B cell (primary cell): ENCODE measurements at regions not wholly inside any gene's neighbourhood (a gene's known extent, or its start where the extent isn't known, plus 50 kb on each side); places are given as distances from the start of the nearest gene placed in this dataset.

Experiments
- ATAC-seq: fragments of 200-7000 bp; cut with Tn5 transposase; one replicate; pipeline ENCODE4 v1.10.0; 2021; ENCODE audit warnings: low read depth, mild to moderate bottlenecking, moderate number of reproducible peaks, moderate library complexity
- CTCF ChIA-PET: fragments of 350-600 bp; sonication (Branson Sonifier 250); formaldehyde crosslinking; loops from one replicate; lab custom pipeline; 2021; ENCODE audit warnings: antibody characterized with exemption, inconsistent platforms; lab: Charles Lee
- POLR2A ChIA-PET: fragments of 350-600 bp; sonication (Branson Sonifier 250); formaldehyde crosslinking; loops from one replicate; lab custom pipeline; 2021; ENCODE audit warnings: antibody characterized with exemption; lab: Charles Lee
- DNase-seq: peaks from one replicate; pipeline ENCODE4 v3.0.0; 2013
- H2AFZ ChIP-seq: 2 replicates; pipeline ENCODE4 v1.6.1; 2012; ENCODE audit warnings: mild to moderate bottlenecking, low read depth, low read length; ENCODE audit not compliant: insufficient read depth, poor library complexity, severe bottlenecking
- H3K27ac ChIP-seq, 2 donors: 1 replicate in 1 of 2; 2 replicates in 1 of 2; pipeline ENCODE4 v1.5.1; 2012 to 2013; ENCODE audit warnings: low read length in 2 of 2, mild to moderate bottlenecking in 2 of 2, moderate library complexity in 1 of 2
- H3K27me3 ChIP-seq, 4 experiments: fragments of 200-600 bp in 1 of 4; sonication (generic) in 1 of 4; replicated peaks in 1 of 4; 1 replicate in 2 of 4; 2 replicates in 2 of 4; pipeline versions ENCODE4 v1.6.1 to v1.7.0; 2013 to 2016; ENCODE audit warnings: low read length in 3 of 4, mild to moderate bottlenecking in 2 of 4, mixed read lengths in 1 of 4, moderate library complexity in 1 of 4; ENCODE audit not compliant: insufficient read depth in 4 of 4, control insufficient read depth in 3 of 4; ENCODE audit errors: control extremely low read depth in 1 of 4
- H3K36me3 ChIP-seq, 2 experiments: replicated peaks in 1 of 2; 1 replicate in 1 of 2; 2 replicates in 1 of 2; pipeline versions ENCODE4 v1.6.1 to v1.7.1; 2013; ENCODE audit warnings: low read length in 1 of 2; ENCODE audit not compliant: insufficient read depth in 2 of 2, control insufficient read depth in 1 of 2; ENCODE audit errors: control extremely low read depth in 1 of 2, extremely low read depth in 1 of 2
- H3K4me1 ChIP-seq, 2 donors: fragments of 200-600 bp in 1 of 2; sonication (generic) in 1 of 2; 1 replicate in 1 of 2; 2 replicates in 1 of 2; pipeline versions ENCODE4 v1.5.1 to v1.6.1; 2013 to 2017; ENCODE audit warnings: low read length in 2 of 2; ENCODE audit not compliant: control insufficient read depth in 2 of 2, insufficient read depth in 2 of 2
- H3K4me2 ChIP-seq: replicated peaks from 2 replicates; pipeline ENCODE3; 2012; ENCODE audit warnings: mild to moderate bottlenecking, low read depth, low read length; ENCODE audit not compliant: poor library complexity, severe bottlenecking
- H3K4me3 ChIP-seq, 5 experiments: fragments of 200-600 bp in 1 of 5; sonication (generic) in 1 of 5; 1 replicate in 3 of 5; 2 replicates in 2 of 5; pipeline versions ENCODE4 v1.5.1 to v1.7.0; 2011 to 2016; ENCODE audit warnings: low read length in 4 of 5, mild to moderate bottlenecking in 4 of 5, low read depth in 2 of 5, control low read depth in 1 of 5, moderate library complexity in 1 of 5; ENCODE audit not compliant: insufficient read depth in 1 of 5; ENCODE audit errors: control extremely low read depth in 1 of 5, extremely low read depth in 1 of 5
- H3K79me2 ChIP-seq: fragments of 200-600 bp; sonication (generic); one replicate; pipeline ENCODE4 v1.6.0; 2016; ENCODE audit warnings: low read length; ENCODE audit not compliant: control insufficient read depth, insufficient read depth
- H3K9ac ChIP-seq: fragments of 200-600 bp; sonication (generic); 2 replicates; pipeline ENCODE4 v1.6.1; 2017; ENCODE audit warnings: mild to moderate bottlenecking, low read length, moderate library complexity
- H3K9me3 ChIP-seq, 3 donors: one replicate each; pipeline versions ENCODE4 v1.6.1 to v1.7.1; 2013; ENCODE audit warnings: low read length in 2 of 3; ENCODE audit not compliant: control insufficient read depth in 2 of 3, insufficient read depth in 1 of 3; ENCODE audit errors: control extremely low read depth in 1 of 3
- H4K20me1 ChIP-seq: 2 replicates; pipeline ENCODE4 v1.6.0; 2012; ENCODE audit warnings: mild to moderate bottlenecking, low read length; ENCODE audit not compliant: insufficient read depth, control insufficient read depth, poor library complexity, severe bottlenecking
- H3K27ac Mint-ChIP-seq: one replicate; pipeline ENCODE4 v1.8.0; 2021; ENCODE audit warnings: mixed read lengths
- H3K27me3 Mint-ChIP-seq: one replicate; pipeline ENCODE4 v1.8.0; 2021; ENCODE audit warnings: mixed read lengths
- H3K4me1 Mint-ChIP-seq: one replicate; pipeline ENCODE4 v1.8.0; 2021; ENCODE audit warnings: mixed read lengths
- H3K4me3 Mint-ChIP-seq: one replicate; pipeline ENCODE4 v1.8.0; 2021; ENCODE audit warnings: mixed read lengths
- H3K9me3 Mint-ChIP-seq: one replicate; pipeline ENCODE4 v1.8.0; 2022; ENCODE audit warnings: mixed read lengths; ENCODE audit not compliant: insufficient read depth
- CTCF ChIP-seq: fragments of 200-600 bp; IDR thresholded peaks from one replicate; pipeline ENCODE4 v1.8.0; 2022; ENCODE audit warnings: antibody characterized with exemption, mild to moderate bottlenecking
- EZH2 ChIP-seq: IDR thresholded peaks from 2 replicates; pipeline ENCODE4 v1.6.1; 2012; ENCODE audit warnings: borderline replicate concordance, low read depth, mild to moderate bottlenecking, moderate library complexity, low read length; ENCODE audit not compliant: insufficient read depth, poor library complexity, severe bottlenecking
- intact Hi-C: fragments of 100-400 bp; cut with micrococcal nuclease; formaldehyde crosslinking; loops from one replicate; pipeline ENCODE4 v1.10.0; 2022

GRCh38 chr1:79887059-79887458, 880.5 kb upstream of the ADGRL4 start:
- H3K27ac Mint-ChIP-seq: no peak overlapping the region
- H4K20me1 ChIP-seq: no peaks in the 10 kb centered on the region

GRCh38 chr1:79885101-79885500, 878.6 kb upstream of the ADGRL4 start:
- H3K4me3 Mint-ChIP-seq: no peak overlapping the region
- no peak overlapping the region for H3K4me3 ChIP-seq

More at GRCh38 chr1:79887059-79887458, 880.5 kb upstream of the ADGRL4 start:
- H3K79me2 ChIP-seq: no peaks in the 10 kb centered on the region
- DNase-seq (no peak), ATAC-seq (no peak)
- no peak overlapping the region for H2AFZ ChIP-seq
- Mint-ChIP-seq H3K4me1 (no peaks in the 10 kb centered on the region), H3K27me3 (no peaks in the 10 kb centered on the region), H3K9me3 (peaks cover 4% of the 10 kb centered on the region), H3K4me3 (no peak overlapping the region)
- H3K27me3 ChIP-seq: no peaks in the 10 kb centered on the region
- H3K27ac ChIP-seq: no peak overlapping the region
- no peaks in the 10 kb centered on the region for H3K36me3 ChIP-seq
- ChIA-PET POLR2A (no interaction called here), CTCF (no interaction called here)
- intact Hi-C loops: no loop called here
- H3K4me3 ChIP-seq: no peak overlapping the region
- H3K4me2 ChIP-seq: no peak overlapping the region
- H3K4me1 ChIP-seq: no peaks in the 10 kb centered on the region
- no peak overlapping the region for H3K9ac ChIP-seq
- TF ChIP-seq CTCF: no peak
- no peak for TF ChIP-seq EZH2
- peaks cover 0 to 9% (median 0%) of the 10 kb centered on the region in 3 donors for H3K9me3 ChIP-seq

More at GRCh38 chr1:79885101-79885500, 878.6 kb upstream of the ADGRL4 start:
- no peaks in the 10 kb centered on the region for H3K36me3 ChIP-seq
- no peaks in the 10 kb centered on the region for H4K20me1 ChIP-seq
- DNase-seq (no peak), ATAC-seq (no peak)
- ChIA-PET CTCF (no interaction called here), POLR2A (no interaction called here)
- no peaks in the 10 kb centered on the region for H3K4me1 ChIP-seq
- H3K9ac ChIP-seq: no peak overlapping the region
- no peaks in the 10 kb centered on the region for H3K27me3 ChIP-seq
- H2AFZ ChIP-seq: no peak overlapping the region
- Mint-ChIP-seq H3K4me1 (no peaks in the 10 kb centered on the region), H3K27ac (no peak overlapping the region), H3K9me3 (peaks cover 4% of the 10 kb centered on the region), H3K27me3 (no peaks in the 10 kb centered on the region)
- intact Hi-C loops: no loop called here
- no peak overlapping the region for H3K27ac ChIP-seq
- peaks cover 0 to 9% (median 0%) of the 10 kb centered on the region in 3 donors for H3K9me3 ChIP-seq
- H3K4me2 ChIP-seq: no peak overlapping the region
- TF ChIP-seq CTCF (no peak), EZH2 (no peak)
- H3K79me2 ChIP-seq: no peaks in the 10 kb centered on the region
